MM.1S (cell line): ENCODE measurements at regions not wholly inside any gene's neighbourhood (a gene's known extent, or its start where the extent isn't known, plus 50 kb on each side); places are given as distances from the start of the nearest gene placed in this dataset.

Experiments
- CTCF ChIP-seq: fragments of 300-600 bp; sonication (generic); IDR thresholded peaks from 2 replicates; pipeline ENCODE4 v1.5.1; 2016; ENCODE audit warnings: antibody characterized with exemption, low read length, mixed read lengths
- EZH2 ChIP-seq: fragments of 300-600 bp; sonication (generic); optimal IDR thresholded peaks from 2 replicates; pipeline ENCODE3; 2017; ENCODE audit warnings: low read depth, mild to moderate bottlenecking, antibody characterized with exemption, low read length, mixed read lengths
- EZH2phosphoT487 ChIP-seq: fragments of 300-600 bp; sonication (generic); IDR thresholded peaks from 2 replicates; pipeline ENCODE4 v1.6.1; 2018; ENCODE audit warnings: antibody characterized with exemption, low read length

DNA sequence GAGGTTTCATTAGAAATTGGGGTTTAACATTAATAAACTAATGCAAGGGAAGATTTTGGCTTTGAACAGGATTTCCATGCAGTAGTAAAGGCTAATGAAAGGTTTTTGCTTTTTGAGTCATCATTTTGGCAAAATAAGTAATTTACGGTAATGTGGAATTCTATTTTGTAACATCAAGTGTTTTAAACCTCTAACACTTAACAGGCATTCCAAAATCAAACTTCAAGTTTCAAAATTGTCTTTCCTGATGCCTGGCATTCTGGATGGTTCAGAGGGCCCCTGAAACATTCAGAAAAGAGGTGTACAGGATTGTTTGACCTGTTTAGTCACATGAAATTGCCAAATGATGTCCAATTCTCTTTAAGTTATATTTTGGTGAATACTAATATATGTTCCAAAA is 90.4 kb upstream of the GNAZ start:
- TF ChIP-seq CTCF (no peak), EZH2 (no peak), EZH2phosphoT487 (no peak)
